SJCRH30 (cell line): ENCODE measurements at regions not wholly inside any gene's neighbourhood (a gene's known extent, or its start where the extent isn't known, plus 50 kb on each side); places are given as distances from the start of the nearest gene placed in this dataset.

Source experiments
- DNase-seq, 2 experiments: peaks; one replicate each; pipeline ENCODE4 v3.0.0-alpha.2; 2015 to 2020
- H3K27ac ChIP-seq: fragments of 250-450 bp; sonication (Bioruptor Pico); 2 replicates; pipeline ENCODE4 v1.5.1; 2020; ENCODE audit warnings: mild to moderate bottlenecking, moderate library complexity
- H3K27me3 ChIP-seq: fragments of 250-450 bp; sonication (Bioruptor Pico); 2 replicates; pipeline ENCODE4 v1.5.1; 2020; ENCODE audit warnings: mild to moderate bottlenecking, moderate library complexity
- H3K36me3 ChIP-seq: fragments of 250-450 bp; sonication (Bioruptor Pico); 2 replicates; pipeline ENCODE4 v1.5.1; 2020; ENCODE audit warnings: mild to moderate bottlenecking, moderate library complexity
- H3K4me1 ChIP-seq: fragments of 250-450 bp; sonication (Bioruptor Pico); 2 replicates; pipeline ENCODE4 v1.5.1; 2020; ENCODE audit warnings: mild to moderate bottlenecking, moderate library complexity
- H3K4me3 ChIP-seq: fragments of 250-450 bp; sonication (Bioruptor Pico); 2 replicates; pipeline ENCODE4 v1.5.1; 2020; ENCODE audit warnings: mild to moderate bottlenecking, moderate library complexity
- H3K9me3 ChIP-seq: fragments of 250-450 bp; sonication (Bioruptor Pico); replicated peaks from 2 replicates; pipeline ENCODE4 v1.5.1; 2020; ENCODE audit warnings: mild to moderate bottlenecking, moderate library complexity

- Histone ChIP-seq H3K27ac (no peak overlapping the region), H3K36me3 (no peaks in the 10 kb centered on the region), H3K4me1 (no peaks in the 10 kb centered on the region), H3K4me3 (no peak overlapping the region), H3K9me3 (no peaks in the 10 kb centered on the region), H3K27me3 (no peaks in the 10 kb centered on the region)
- DNase-seq: peak in 1 of 2 experiments; percentile 19
These were observed 55.1 kb upstream of the SLC25A26 start for GRCh38 chr3:66165660-66166059.

- Histone ChIP-seq H3K4me1 (no peaks in the 10 kb centered on the region), H3K36me3 (no peaks in the 10 kb centered on the region), H3K9me3 (no peaks in the 10 kb centered on the region), H3K4me3 (no peak overlapping the region), H3K27ac (no peak overlapping the region), H3K27me3 (no peaks in the 10 kb centered on the region)
- no peak for DNase-seq
These were observed 56.6 kb upstream of the SLC25A26 start for GRCh38 chr3:66164155-66164554.

GRCh38 chr3:66163222-66163621, 57.6 kb upstream of the SLC25A26 start:
- no peaks in the 10 kb centered on the region for H3K27me3 ChIP-seq
- no peaks in the 10 kb centered on the region for H3K9me3 ChIP-seq
- no peaks in the 10 kb centered on the region for H3K36me3 ChIP-seq
- no peaks in the 10 kb centered on the region for H3K4me1 ChIP-seq
- H3K4me3 ChIP-seq: no peak overlapping the region
- DNase-seq: no peak
- H3K27ac ChIP-seq: no peak overlapping the region

- Histone ChIP-seq H3K4me3 (no peak overlapping the region), H3K27ac (no peak overlapping the region), H3K4me1 (no peaks in the 10 kb centered on the region), H3K27me3 (no peaks in the 10 kb centered on the region), H3K9me3 (no peaks in the 10 kb centered on the region), H3K36me3 (no peaks in the 10 kb centered on the region)
- no peak for DNase-seq
These were observed 58.0 kb upstream of the SLC25A26 start for GRCh38 chr3:66162766-66163165.

GRCh38 chr3:66158933-66159683, 61.7 kb upstream of the SLC25A26 start:
- no peaks in the 10 kb centered on the region for H3K27me3 ChIP-seq
- no peak overlapping the region for H3K27ac ChIP-seq
- no peaks in the 10 kb centered on the region for H3K9me3 ChIP-seq
- no peaks in the 10 kb centered on the region for H3K4me1 ChIP-seq
- no peak for DNase-seq
- no peaks in the 10 kb centered on the region for H3K36me3 ChIP-seq
- no peak overlapping the region for H3K4me3 ChIP-seq

GRCh38 chr3:66154444-66154861, 66.3 kb upstream of the SLC25A26 start:
- no peaks in the 10 kb centered on the region for H3K36me3 ChIP-seq
- peak overlapping the region; percentile 44 for H3K4me3 ChIP-seq
- no peaks in the 10 kb centered on the region for H3K4me1 ChIP-seq
- no peaks in the 10 kb centered on the region for H3K27me3 ChIP-seq
- DNase-seq: peak; percentile 34 to 45
- H3K9me3 ChIP-seq: no peaks in the 10 kb centered on the region
- no peak overlapping the region for H3K27ac ChIP-seq

- Histone ChIP-seq H3K27ac (no peak overlapping the region), H3K36me3 (no peaks in the 10 kb centered on the region), H3K4me3 (peak overlapping the region; percentile 44), H3K27me3 (no peaks in the 10 kb centered on the region), H3K4me1 (no peaks in the 10 kb centered on the region), H3K9me3 (no peaks in the 10 kb centered on the region)
- DNase-seq: peak; percentile 3 to 27
These were observed 67.0 kb upstream of the SLC25A26 start for GRCh38 chr3:66153481-66154443.

- H3K36me3 ChIP-seq: no peaks in the 10 kb centered on the region
These were observed 68.5 kb upstream of the SLC25A26 start for GRCh38 chr3:66152336-66152735.

GRCh38 chr3:66150977-66151376, 69.8 kb upstream of the SLC25A26 start:
- H3K36me3 ChIP-seq: no peaks in the 10 kb centered on the region
- DNase-seq: no peak
- no peak overlapping the region for H3K27ac ChIP-seq
- H3K27me3 ChIP-seq: no peaks in the 10 kb centered on the region
- no peak overlapping the region for H3K4me3 ChIP-seq
- no peaks in the 10 kb centered on the region for H3K9me3 ChIP-seq
- H3K4me1 ChIP-seq: no peaks in the 10 kb centered on the region

More at GRCh38 chr3:66152336-66152735, 68.5 kb upstream of the SLC25A26 start:
- no peaks in the 10 kb centered on the region for H3K27me3 ChIP-seq
- DNase-seq: no peak
- H3K4me1 ChIP-seq: no peaks in the 10 kb centered on the region
- H3K27ac ChIP-seq: no peak overlapping the region
- no peaks in the 10 kb centered on the region for H3K9me3 ChIP-seq
- H3K4me3 ChIP-seq: no peak overlapping the region

GRCh38 chr3:66149269-66149668, 71.5 kb upstream of the SLC25A26 start:
- Histone ChIP-seq H3K27me3 (no peaks in the 10 kb centered on the region), H3K4me1 (no peaks in the 10 kb centered on the region), H3K36me3 (no peaks in the 10 kb centered on the region), H3K9me3 (no peaks in the 10 kb centered on the region), H3K27ac (no peak overlapping the region), H3K4me3 (no peak overlapping the region)
- DNase-seq: no peak

GRCh38 chr3:66145408-66145733, 75.4 kb upstream of the SLC25A26 start:
- Histone ChIP-seq H3K4me1 (peaks cover 8% of the 10 kb centered on the region; the same call in 1 of the 2 replicates), H3K36me3 (no peaks in the 10 kb centered on the region), H3K4me3 (no peak overlapping the region), H3K27me3 (no peaks in the 10 kb centered on the region), H3K9me3 (no peaks in the 10 kb centered on the region), H3K27ac (no peak overlapping the region)
- DNase-seq: no peak

GRCh38 chr3:66144568-66145407, 76.0 kb upstream of the SLC25A26 start:
- Histone ChIP-seq H3K4me3 (no peak overlapping the region), H3K27me3 (no peaks in the 10 kb centered on the region), H3K9me3 (no peaks in the 10 kb centered on the region), H3K27ac (no peak overlapping the region), H3K36me3 (no peaks in the 10 kb centered on the region), H3K4me1 (peaks cover 14% of the 10 kb centered on the region)
- DNase-seq: no peak

GRCh38 chr3:66142079-66142478, 78.7 kb upstream of the SLC25A26 start:
- Histone ChIP-seq H3K4me3 (no peak overlapping the region), H3K27ac (no peak overlapping the region), H3K36me3 (no peaks in the 10 kb centered on the region), H3K27me3 (no peaks in the 10 kb centered on the region), H3K9me3 (no peaks in the 10 kb centered on the region), H3K4me1 (peaks cover 18% of the 10 kb centered on the region)
- DNase-seq: no peak

GRCh38 chr3:66140743-66141372, 79.9 kb upstream of the SLC25A26 start:
- Histone ChIP-seq H3K4me1 (peaks cover 18% of the 10 kb centered on the region), H3K36me3 (no peaks in the 10 kb centered on the region), H3K4me3 (no peak overlapping the region), H3K27ac (0 out of 2 replicates have a peak overlapping the region, but pooled peaks have one; percentile 5), H3K9me3 (no peaks in the 10 kb centered on the region), H3K27me3 (no peaks in the 10 kb centered on the region)
- peak; percentile 27 to 57 for DNase-seq
